HL-60 (cell line): ENCODE measurements at regions not wholly inside any gene's neighbourhood (a gene's known extent, or its start where the extent isn't known, plus 50 kb on each side); places are given as distances from the start of the nearest gene placed in this dataset.

Source experiments
- GABPA ChIP-seq: IDR thresholded peaks from 2 replicates; pipeline ENCODE4 v1.6.1; 2012; ENCODE audit warnings: low read depth
- POLR2AphosphoS5 ChIP-seq: IDR thresholded peaks from 2 replicates; pipeline ENCODE4 v1.6.1; 2012; ENCODE audit warnings: low read depth
- SPI1 ChIP-seq: IDR thresholded peaks from 2 replicates; pipeline ENCODE4 v1.6.1; 2012; ENCODE audit warnings: low read depth, mild to moderate bottlenecking, borderline replicate concordance
- TF ChIP-seq, protein P1 (sequence below): IDR thresholded peaks from one replicate; pipeline ENCODE4 v1.5.1; 2011; ENCODE audit warnings: low read length, control low read depth, inconsistent platforms; ENCODE audit not compliant: insufficient read depth

DNA sequence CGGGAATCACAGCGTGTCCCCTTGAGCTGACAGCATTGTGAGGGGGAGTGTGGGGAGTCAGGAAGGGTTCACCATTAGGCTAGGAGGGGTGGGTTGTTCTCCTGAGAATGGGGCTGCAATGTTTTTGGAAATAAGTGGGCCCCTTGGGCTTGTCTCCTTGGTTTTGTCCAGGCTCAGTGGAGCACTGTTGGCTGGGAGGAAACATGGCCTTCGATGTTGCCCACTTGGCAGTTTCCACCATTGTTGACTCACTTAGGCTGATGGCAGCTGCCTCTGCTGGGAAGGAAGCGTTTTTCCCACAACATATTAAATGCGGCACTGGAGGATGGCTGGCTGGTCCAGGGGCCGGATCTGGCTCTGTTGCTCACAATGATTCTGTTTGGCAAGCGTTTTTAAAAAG lies 512.1 kb downstream of the QKI start:
- TF ChIP-seq, protein P1, sequence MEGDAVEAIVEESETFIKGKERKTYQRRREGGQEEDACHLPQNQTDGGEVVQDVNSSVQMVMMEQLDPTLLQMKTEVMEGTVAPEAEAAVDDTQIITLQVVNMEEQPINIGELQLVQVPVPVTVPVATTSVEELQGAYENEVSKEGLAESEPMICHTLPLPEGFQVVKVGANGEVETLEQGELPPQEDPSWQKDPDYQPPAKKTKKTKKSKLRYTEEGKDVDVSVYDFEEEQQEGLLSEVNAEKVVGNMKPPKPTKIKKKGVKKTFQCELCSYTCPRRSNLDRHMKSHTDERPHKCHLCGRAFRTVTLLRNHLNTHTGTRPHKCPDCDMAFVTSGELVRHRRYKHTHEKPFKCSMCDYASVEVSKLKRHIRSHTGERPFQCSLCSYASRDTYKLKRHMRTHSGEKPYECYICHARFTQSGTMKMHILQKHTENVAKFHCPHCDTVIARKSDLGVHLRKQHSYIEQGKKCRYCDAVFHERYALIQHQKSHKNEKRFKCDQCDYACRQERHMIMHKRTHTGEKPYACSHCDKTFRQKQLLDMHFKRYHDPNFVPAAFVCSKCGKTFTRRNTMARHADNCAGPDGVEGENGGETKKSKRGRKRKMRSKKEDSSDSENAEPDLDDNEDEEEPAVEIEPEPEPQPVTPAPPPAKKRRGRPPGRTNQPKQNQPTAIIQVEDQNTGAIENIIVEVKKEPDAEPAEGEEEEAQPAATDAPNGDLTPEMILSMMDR: no peak
- no peak for TF ChIP-seq SPI1
- no peak for TF ChIP-seq POLR2AphosphoS5
- no peak for TF ChIP-seq GABPA
